HG02870 (cell line): ENCODE measurements at regions not wholly inside any gene's neighbourhood (a gene's known extent, or its start where the extent isn't known, plus 50 kb on each side); places are given as distances from the start of the nearest gene placed in this dataset.

Experiments
- ATAC-seq: cut with Tn5 transposase; IDR thresholded peaks from one replicate; pipeline ENCODE4 v1.9.1; 2021; ENCODE audit warnings: mild to moderate bottlenecking, moderate library complexity; ENCODE audit not compliant: unreplicated experiment

DNA sequence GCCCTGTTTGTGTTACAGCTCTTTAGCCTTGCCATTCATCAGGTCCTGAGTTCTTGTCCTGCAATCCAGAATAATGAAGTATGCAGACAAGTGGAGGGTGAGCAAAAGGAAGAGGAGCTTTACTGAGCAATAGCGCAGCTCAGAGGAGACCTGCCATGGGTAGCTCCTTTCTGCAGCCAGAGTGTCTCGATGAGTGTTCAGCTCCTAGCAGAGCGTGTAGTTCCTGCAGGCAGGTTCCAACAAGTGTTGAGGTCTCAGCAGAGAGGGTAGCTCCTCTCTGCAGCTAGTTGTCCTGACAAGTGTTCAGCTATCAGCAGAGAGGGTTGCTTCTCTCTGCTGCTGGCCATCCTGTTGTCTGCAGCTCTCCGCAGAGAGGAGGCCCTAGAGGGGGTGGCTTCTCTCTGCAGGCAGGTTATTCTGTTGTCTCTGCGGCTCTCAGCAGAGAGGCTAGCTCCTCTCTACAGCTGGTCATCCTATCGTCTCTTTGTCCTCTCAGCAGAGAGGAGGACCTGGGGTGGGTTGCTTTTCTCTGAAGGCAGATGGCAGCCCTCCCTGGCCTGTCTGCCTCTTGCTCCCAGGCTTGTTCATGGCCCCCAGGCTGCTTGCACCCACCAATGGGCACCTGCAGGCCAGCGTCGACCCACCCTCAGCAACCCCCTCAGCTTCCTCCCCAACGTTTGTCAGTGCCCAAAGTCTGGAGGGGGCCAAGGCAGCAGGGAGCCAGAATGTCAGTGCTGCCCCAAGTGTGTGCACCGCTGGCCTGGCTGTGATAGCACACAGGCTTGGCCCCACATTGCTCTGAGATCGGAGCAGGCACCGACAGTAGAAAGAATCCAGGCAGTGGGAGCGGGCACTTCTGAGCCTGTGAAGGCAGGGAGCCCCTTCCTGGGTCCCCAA lies 112.5 kb upstream of the RUNX3 start:
- ATAC-seq = no peak

DNA sequence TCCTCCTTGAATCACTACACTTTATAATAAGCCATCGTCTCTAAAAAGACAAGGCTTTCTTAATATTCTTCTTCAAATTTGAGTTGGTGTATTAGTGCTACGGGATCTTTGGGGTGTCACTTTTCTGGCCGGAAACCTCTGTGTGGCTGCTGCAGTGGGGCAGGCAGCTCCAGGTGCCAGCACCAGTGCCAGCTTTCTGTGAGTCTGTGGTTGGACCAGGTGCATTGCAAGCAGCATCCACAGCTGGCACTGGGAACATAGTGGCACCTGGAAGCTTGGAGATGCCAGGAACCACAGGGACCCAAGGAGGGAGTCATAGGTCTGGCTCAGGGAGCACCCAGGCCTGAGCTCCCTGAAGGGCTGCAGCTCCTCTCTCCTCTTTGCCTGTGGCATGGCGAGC lies 111.8 kb upstream of the RUNX3 start:
- ATAC-seq = no peak

DNA sequence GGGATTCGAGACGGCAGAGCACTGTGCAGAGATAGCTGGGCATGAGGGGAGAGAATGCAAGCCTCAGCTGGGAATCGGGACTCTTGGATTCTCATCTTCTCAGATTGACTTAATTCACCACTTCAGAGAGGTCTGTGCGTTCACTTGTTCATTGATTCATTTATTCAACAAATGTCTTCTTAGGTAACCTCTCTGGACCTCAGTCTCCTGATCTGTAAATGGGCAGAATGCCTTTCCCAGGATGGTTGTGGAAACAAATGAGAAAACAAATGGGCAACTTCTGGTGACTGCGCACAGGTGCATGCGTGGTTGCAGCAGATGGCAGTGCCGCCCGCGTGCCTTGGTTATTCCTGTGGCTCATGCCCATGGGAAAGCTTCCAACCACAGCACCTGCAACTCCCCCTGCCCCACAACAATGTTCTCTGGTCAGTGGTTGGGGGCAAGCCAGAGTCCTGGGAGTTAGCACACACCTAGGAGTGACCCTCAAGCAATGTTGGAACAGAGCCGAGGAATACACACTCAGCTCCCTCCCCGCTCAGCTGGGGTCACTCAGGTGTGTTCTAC lies 110.1 kb upstream of the RUNX3 start:
- ATAC-seq = no peak

DNA sequence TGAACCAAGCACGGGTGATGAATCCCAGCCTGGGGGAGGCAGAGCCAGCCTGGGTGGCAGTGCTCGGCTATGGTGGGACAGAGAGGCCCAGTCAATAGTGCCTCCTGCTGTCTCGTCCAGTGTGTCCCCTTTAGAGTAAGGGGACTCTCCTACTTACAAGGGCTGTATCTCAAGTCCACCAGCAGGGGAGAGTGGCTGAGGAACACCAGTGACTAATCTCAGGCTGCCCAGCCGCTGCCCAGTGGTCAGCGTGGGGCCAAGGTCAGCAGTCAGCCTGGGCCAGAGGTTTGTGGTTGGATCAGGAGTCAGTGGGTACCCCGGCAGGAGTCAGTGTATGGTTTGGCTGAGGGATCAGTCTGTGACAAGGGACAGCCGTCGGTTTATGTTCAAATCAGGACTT lies 109.2 kb upstream of the RUNX3 start:
- ATAC-seq = no peak

DNA sequence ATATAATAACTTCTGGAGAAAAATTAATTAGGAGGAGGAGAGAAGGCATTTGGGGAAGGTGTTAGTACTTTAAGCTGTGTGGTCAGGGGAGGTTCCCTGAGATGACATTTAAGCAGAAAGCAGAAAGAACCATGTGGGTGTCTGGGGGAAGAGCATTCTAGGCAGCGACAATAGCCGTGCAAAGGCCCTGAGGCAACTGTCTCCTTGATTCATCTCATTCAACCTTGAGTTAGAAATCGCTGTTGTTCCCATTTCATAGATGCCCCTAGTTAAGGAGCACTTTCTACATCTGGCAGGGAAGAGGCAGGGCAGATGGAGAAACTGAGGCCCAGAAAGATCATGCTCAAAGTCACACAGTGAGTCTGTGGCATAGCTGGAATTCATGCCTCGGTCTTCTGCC lies 108.6 kb upstream of the RUNX3 start:
- no peak for ATAC-seq

DNA sequence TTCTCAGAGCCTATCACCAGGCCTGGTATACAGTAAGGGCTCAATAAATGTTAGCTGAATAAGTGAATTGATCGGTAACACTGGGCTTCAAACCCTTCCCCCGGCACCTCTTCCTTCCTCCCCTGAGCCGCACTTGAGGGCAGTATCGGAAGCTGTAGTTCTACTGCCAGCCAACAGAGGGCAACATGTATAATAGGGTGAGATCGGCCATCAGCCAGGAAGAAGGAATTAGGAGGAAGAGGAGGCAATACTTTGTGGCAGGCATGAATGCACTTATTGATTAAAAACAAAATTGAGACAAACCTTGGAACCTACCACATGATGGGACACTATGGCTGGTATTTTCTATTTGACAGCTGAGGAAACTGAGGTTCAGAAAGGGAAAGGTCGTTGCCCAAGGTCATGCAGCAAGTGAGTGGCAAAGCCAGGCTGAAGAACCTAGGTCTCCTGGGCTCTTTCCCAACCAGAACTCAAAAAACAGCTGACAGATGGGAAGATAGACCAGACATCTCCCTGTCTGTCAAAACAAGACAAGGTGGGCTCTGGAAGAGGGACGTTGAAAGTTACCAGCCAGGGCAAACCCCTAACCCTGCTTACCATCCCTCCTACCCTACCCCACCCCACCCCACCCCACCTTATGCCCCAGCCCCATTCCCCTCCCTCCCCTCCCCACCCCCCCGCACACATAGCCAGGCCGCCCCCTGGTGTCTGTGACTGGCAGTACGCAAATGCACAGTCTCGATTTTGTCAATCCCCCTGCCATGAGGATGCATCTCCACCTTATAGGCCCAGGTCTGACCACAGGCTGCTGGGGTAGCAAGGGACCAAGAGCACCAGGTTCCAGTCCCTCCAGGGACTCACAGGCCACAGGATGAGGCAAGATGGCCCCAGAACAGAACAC lies 107.3 kb upstream of the RUNX3 start:
- no peak for ATAC-seq

DNA sequence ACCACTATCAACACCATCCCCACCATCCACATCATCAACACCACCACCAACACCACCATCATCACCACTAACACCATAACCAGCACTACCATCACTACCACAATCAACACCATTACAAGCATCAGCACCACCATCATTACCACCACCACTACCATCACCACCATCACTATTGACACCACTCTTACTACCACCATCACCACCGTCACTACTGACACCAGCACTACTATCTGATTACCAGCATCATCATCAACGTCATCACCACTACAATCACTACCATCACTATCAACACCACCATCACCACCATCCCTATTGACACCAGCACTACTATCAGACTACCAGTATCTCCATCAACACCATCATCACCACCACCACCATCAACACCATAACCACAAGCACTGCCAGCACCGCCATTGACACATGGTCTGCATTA lies 106.1 kb upstream of the RUNX3 start:
- no peak for ATAC-seq

DNA sequence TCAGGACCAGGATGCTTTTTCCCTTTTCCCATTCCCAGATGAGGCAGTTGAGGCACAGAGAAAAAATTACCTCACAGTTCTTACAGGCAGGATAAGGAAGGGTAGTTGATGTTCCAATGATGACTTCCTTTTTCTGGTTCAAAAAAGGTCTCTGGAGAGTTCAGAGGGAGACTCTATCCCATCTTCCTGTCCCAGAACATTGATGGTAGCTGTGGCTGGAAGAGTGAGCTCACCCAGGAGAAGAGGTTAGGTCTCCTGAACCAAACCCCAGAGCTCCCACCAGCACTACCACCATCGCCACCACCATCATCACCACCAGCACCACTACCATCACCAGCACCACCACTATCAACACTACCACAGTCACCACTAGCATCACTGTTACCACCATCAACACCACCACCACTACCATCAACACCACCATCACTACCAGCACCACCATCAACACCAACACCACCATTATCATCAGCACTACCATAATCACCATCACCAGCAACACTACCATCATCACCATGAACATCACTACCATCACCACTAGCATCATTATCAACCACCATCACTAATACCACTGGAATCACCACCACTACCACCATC lies 105.5 kb upstream of the RUNX3 start:
- ATAC-seq = no peak

DNA sequence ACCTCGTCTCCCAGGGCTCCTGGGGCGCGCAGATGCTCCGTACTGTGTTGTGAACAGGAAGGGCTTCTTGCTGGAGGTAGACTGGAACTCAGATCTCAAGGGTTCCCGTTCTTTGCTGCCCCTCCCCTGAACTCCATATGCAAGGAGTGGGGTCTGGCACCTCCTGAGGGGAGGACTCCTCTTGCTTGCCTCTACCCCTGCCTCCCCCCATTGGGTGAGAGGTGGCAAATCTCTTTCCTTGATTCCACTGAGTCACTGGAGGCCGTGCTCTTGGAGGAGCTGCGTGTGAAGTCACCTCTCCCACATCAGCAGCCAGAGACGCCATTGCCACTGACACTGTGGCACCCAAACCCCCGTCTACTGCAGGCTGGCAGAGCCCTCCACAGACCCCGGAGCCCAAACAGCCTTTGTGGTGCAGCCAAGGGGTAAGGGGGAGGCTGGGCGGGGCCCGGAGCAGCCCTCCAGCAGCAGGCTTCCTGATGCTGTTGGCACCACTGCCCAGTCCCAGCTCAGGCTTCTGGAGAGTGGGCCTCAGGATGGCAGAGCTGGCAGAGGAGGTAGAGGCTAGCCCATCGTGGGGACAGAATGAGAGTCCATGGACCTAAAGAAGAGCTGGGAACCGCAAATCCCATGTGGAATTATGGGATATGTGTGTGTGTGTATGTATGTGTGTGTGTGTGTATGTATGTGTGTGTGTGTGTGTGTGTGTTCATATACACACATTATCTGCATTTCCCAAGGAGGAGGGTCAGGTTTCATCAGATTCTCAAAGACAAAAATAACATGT lies 104.9 kb upstream of the RUNX3 start:
- no peak for ATAC-seq

DNA sequence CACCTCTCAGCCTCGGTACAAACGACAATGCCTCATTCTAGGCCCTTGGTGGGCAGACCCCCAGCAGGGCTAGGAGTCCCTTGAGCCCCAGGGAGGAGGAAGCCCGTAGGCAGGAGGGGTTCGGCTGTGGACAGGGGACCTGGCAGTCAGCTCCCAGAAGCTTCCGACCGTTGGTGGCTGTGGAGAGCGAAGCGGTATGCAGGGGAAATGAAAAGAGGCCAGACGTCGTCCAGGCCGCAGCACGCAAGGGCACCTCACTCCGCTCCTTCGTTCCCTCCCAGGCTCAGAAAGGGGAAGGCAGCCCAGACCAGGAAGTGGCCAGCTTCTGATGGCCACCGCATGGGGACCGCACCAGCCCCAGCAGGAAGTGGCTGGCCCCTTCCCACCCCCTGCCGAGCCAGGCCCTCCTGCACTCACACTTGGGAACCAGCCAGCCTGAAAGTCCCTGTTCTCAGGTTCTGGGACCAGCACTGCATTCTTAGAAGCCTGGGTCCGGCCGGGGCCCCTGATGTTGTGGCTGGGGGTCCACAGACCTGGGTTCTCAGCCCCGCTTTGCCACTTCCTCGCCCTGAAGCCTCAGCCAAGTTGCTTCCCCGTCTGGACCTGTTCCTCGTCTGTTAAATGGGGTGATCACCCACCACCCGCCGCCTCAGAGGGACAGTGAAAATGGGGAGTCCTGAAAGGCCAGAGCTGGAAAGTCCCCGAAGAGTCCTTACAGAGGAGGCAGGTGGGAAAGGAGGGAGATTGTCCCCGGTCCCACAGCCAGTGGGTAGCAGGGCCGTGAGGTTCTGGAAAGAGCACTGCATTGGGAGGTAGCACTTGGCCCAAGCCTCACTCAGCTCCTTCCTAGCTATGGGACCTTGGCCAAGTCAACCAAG lies 104.0 kb upstream of the RUNX3 start:
- ATAC-seq = no peak

DNA sequence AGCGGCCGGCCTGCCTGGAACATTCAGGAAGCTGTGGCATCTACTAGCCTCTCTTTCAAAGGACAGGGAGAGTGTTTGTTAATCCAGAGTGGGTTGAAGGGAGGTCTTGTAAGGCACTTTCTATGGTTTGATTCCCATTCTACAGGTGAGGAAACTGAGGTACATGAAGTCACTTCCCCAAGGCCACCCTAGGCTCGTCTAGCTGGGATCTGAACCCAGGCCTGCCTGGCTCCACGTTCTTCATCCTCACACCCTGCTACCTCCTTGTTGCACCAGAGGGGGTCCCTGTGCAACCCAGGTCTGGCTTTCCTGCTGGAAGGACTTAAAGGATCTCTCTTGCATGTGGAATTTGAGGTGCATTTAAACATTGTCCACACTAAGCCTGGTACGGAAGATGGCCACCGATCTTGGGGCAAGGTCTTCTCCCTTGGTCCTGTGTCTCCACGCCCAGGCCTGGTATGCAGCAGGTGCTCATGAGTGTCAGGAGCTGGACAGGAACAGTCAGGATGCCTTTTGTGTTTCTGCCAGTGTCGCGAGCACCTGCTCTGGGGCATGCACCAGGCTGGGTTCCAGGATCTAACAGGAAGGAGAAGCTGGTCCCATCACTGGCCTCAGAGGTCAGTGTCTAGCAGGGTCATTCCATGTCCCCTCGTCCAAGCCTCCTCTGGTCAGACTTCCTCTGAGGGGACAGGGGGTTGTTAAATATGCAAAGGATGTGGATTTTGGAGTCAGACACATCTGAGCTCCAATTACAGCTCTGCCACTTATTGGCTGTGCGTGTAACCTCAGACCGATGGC lies 103.2 kb upstream of the RUNX3 start:
- ATAC-seq = no peak

DNA sequence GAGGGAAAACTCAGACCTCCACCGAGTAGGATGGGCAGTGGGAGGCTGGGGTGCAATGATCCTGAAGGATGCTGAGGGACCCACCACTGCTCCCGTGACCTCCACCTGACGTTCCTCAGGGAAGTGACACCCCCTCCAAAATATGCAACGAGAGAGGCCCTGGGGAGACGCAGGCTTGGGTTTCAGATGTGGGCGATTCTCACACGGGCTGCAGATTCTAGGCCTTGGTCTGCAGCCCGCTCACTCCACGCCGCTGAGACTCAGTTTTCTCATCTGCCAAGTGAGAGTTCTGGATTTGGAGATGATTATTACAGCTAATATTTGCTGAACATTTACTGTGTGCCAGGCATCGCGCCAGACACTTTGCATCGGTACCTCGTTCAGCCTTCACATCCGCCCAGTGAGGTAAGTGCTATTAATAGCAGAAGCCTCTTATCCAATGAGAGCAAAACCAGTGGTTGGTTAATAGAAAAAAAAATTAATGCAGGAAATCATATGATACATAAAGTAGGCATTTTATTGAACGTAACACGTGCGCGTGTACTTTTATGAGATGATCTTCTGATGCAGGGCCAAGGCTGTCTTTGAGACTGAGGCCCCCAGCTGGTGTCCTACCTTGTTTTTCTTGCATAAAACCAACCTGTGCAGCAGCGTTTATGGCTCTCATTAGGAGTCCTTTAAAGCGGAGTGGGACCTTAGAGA lies 102.0 kb upstream of the RUNX3 start:
- ATAC-seq = peak; percentile 30

DNA sequence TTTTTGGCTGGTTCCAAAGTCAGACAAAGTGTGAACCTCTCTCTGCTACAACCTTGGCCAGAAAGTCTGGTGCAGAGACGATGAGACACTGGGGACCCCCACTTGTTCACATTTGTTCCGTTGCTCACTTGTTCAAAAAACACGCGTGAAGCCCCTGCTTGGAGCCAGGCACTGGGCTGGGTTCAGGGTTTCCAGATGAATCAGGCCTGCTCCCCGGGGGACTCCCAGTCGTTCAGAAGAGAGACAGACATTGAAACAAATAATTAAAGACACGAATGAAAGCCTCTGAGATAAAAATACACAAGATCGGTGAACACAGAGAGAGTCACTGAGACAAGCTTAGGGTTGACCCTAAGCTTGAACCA lies 101.5 kb upstream of the RUNX3 start:
- ATAC-seq = peak; percentile 22

DNA sequence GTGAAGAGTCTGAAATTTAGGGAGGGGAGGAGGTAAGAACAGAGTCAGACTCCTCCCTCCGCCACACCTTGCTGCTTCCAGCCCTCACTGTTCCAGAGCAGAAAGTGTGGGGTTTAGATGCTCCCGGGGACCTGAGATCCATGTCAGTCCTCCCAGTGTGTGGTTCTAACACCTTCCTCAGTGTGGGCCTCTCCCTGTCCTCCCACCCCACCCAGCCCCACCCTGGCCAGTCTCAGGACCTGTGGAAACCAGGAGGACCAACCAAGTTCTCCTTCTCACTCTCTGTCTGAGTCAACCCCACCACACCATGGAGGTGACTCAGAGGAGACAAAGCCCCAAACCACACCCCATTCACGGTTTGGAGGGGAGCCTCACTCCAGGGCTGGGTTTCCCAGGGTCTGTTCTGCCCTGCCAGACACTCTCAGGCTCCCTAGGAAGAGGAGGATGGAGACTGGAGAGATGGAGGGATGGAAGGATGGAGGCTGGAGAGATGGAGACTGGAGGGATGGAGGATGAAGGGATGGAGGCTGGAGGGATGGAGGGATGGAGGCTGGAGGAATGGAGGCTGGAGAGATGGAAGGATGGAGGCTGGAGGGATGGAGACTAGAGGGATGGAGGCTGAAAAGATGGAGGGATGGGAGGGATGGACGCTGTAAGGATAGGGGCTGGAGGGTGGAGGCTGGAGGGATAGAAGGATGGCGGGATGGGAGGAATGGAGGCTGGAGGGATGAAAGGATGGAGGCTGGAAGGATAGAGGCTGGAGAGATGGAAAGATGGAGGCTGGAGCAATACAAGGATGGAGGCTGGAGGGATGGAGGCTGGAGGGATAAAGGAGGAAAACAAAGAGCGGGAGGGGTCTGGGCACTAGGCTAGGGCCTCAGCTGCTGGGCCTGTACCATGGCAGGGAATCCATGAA lies 100.9 kb upstream of the RUNX3 start:
- ATAC-seq = peak; percentile 50

DNA sequence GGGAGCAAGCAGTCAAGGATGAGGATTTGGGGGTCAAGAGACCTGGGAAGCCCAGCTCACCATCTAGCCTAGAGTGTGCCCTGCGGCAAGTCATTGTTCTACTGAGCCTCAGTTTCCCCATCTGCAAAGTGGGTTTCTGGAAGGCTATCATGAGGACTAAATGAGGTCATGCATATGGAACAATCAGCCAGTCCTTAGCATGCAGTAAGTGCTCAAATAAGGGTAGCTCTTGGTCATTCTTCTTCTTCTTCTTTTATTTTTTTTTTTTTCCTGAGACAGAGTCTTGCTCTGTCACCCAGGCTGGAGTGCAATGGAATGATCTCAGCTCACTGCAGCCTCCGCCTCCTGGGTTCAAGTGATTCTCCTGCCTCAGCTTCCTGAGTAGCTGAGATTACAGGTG lies 99.9 kb upstream of the RUNX3 start:
- no peak for ATAC-seq

DNA sequence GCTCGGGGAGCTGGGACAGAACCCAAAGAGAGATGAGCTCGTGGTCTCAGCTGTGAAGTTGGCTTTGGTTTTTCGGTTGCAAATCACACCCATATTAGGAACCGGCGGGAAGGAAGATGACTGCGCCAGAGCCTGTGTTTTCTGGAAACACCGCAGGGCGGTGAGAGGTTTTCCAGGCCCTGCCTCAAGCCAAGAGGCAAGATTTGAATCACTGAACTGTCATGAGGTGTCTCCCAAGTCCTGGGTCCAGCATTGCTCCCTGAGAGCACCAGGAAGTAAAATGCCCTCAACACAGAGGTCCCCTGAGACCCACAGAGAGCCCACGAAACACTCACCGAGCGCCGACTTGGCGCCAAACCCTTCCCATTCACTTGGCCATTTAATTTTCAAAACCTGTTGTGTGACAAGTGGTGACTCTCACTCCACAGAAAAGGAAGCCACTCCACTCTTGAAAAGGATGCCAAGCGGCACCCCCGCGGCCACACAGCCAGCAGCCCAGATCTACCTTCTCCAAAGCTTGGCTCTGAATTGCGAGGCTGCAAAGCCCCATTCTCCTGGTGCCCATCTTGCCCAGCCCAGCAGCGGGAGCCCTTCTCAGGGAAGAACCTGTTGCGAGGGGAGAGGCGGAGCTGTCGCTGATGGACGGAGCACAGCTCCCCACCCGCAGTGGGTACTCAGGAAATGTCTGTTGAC lies 99.0 kb upstream of the RUNX3 start:
- ATAC-seq = no peak

DNA sequence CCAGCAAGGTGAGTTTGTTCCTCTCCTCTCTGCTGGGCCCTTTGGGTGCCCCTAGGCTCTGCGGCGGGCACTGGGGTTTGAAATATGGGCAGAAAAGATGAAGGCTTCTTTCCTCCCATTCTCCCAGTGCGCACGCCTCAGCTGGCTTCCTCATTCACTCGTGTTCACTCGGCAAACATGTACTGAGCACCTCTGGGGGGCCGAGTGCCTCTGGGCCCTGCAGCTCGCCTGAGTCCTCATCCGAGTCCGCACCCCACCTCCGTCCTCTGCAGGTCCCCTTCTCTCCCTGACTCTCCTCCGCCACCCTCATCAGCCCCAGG lies 98.5 kb upstream of the RUNX3 start:
- no peak for ATAC-seq
